ENCODE measurements at regions not wholly inside any gene's neighbourhood (a gene's known extent, or its start where the extent isn't known, plus 50 kb on each side); places are given as distances from the start of the nearest gene placed in this dataset.
"Not testable (repeated sequence)": the region's sequence is repeated elsewhere in the genome, so short reads cannot be mapped to it uniquely, and the experiment has no call there.

DNA sequence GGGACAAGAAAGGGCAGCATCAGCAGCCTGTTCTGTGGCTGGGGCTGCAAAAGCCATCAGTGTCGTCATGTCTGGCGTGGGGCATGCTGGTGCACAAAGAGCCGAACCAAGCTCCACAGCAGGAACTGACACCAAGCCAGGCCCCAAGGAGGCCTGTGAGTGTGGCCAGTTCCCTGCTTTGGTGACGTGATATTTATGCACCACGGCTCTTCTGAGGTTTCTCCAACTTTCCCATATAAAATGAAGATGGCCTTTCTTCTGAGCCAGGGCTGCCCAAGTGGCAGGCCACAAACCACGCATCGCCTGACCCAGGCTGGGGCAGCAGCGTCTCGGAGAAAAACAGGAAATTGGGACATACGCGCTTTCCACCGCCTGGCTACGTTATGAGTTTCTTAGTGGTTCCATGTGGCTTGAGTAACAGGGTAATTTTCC is 109.9 kb downstream of the RIN2 start:
- DNase-seq (ENCODE audit: extremely low read depth, low read depth): no peak

DNA sequence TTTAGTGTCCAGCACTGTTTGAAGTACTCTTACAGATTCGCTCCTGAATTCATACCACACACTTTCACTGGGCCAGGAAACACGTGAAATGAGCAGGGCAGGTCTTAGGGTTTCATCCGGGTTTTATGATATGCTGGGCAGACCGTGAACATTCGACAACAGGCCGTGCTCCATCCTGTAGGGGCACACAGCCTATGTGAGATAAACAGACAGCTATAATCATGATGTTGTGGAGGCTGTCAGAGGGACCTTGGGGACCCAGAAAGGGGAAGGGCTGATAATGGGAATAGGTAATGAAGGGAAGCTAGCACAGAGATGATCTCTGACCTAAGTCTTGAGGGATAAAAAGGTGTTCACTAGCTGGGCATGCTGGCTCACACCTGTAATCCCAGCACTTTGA is 110.4 kb downstream of the RIN2 start:
- no peak for DNase-seq (ENCODE audit: extremely low read depth, low read depth)

DNA sequence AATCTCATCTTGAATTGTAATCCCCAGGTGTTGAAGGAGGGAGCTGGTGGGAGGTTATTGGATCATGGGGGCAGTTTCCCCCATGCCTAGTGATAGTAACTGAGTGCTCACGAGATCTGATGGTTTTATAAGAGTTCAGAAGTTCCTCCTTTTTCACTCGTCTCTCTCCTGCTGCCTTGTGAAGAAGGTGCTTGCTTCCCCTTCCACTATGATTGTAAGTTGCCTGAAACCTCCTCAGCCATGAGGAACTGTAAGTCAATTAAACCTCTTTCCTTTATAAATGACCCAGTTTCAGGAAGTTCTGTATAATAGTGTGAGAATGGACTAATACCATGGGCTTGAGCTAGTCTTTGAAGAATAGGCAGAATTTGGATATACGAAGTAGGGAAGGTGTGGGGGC is 113.9 kb downstream of the RIN2 start:
- no peak for DNase-seq (ENCODE audit: extremely low read depth, low read depth)

DNA sequence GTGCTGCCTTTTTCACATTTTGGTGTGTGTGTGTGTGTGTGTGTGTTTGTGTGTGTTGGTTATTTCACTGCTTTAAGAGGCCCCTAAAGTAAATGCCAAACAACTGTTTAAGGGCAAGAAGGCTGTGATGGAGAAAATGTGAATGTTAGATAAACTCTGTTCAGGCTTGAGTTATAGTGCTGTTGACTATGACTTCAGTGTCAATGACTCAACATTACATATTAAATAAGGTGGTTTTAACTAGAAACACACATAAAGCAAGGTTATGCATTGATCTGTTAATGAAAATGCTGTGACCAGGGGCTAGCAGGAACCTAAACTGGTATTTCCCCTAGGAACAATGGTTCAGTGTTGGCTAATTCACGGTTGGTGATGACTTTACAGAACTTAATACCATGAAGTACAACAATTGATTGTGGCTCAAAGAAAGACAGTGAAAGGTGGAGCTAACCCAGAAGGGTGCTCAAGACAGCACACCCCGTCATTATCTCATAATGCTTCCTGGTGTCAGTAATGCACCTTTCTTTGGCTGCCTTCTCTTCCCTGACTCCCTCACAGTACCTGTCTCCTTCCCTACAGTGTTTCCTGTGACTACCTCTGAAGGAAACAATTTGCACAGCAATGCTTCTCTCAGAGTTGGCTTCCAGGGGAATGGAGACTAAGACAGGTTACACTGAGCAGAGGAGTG is 116.1 kb downstream of the RIN2 start:
- DNase-seq (ENCODE audit: extremely low read depth, low read depth): no peak

DNA sequence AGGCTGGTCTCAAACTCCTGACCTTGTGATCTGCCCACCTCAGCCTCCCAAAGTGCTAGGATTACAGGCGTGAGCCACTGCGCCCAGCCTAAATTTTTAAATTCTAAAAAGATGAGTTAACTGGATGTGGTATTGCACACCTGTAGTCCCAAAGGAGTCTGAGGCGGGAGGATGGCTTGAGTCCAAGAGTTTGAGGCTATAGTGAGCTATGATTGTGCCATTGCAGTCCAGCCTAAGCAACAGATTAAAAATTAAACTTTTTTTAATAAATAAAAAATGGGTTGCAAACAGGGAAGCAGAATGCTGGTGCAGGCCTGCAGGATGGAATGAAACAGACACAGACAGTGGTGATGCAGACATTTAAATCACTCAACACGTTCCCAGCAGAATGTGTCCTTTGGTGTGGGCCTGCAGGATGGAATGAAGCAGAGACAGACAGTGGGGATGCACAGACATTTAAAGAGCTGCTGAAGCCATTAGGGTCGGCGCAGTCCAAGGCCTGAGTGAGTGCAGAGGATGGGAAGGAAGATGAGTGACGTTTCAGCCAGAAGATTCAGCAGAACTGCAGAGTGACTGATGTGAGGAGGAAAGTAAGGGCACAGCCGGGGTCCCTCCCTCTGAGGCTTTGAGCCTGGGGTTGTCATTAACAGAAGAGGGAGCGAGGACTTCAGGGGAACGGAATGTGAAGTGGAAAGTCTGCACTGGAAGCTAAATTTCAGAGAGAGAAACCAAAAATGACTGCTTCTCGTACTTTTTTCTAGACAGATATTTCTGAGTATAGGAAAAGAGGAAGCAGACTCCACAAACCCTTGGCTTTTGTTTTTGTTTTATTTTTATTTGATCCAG is 117.5 kb downstream of the RIN2 start:
- DNase-seq (ENCODE audit: extremely low read depth, low read depth): no peak

DNA sequence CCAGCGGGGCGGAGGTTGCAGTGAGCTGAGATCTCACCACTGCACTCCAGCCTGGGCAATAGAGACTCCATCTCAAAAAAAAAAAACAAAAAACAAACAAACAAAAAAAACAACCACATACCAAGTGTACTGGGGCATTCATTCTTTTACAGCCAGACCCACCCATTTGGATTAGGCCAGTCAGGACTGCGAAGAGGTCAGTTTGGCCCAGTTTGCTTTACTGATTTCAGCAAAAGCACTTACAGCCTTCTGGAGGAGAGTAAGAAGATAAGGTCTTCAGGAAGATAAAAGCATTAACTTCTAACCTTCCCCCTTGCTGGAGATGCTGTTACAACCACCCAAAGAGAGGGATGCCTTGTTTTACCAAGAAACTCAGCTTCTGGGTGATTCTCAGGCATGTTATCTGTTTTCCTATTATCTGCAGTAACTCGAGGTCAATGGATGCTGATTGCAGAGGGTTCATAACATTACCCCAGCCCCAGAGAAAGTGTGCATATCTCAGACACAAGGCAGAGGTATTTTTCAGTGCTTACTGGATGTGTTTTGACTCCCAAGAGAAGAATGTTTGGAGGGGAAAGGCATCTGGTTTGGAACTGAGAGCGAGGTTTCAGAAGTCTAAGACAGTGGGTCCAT is 118.9 kb downstream of the RIN2 start:
- no peak for DNase-seq (ENCODE audit: extremely low read depth, low read depth)

DNA sequence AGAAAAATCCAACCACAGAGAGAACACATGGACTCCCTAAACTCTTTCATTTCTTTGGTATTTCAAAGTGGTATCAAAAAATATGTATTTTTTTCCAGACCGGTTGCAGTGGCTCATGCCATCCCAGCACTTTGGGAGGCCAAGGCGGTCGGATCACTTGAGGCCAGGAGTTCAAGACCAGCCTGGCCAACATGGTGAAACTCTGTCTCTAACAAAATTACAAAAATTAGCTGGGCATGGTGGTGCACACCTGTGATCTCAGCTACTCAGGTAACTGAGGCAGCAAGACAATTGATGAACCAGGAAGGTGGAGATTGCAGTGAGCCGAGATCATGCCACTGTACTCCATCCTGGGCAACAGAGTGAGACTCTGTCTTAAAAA is 121.8 kb downstream of the RIN2 start:
- DNase-seq (ENCODE audit: extremely low read depth, low read depth): not testable (repeated sequence)

DNA sequence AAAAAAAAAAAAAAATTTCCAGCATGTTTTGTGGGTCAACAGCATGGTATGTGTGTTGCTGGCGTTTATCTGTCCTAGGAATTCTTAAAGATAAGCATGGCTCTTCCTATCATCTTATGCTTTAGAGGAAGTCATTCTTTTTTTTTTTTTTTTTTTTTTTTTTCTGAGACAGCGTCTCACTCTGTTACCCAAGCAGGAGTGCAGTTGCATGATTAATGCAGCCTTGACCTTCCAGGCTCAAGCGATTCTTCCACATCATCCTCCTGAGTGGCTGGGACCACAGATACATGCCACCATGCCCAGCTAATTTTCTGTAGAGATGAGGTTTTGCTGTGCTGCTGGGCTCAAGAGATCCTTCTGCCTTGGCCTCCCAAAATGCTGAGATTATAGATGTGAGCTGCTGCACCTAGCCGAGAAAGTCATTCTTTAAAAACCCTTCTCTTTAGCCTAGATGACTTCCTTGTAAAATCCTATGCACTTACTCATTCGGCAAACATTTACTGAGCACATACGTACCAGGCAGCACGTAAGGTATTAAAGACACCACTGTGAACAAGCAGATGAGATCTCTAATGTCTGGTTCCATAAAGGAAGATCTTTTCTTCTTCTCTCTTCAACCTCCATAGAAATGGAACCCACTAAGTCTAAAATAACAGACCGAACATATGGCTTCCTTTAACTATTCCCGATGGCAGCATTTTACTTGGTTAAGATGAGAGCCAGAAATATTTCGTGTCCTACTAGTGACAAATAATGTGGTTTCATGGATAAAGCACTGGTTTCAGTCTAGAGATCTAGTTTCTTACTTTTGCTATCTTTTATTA is 122.4 kb downstream of the RIN2 start:
- DNase-seq (ENCODE audit: extremely low read depth, low read depth): peak; percentile 68

DNA sequence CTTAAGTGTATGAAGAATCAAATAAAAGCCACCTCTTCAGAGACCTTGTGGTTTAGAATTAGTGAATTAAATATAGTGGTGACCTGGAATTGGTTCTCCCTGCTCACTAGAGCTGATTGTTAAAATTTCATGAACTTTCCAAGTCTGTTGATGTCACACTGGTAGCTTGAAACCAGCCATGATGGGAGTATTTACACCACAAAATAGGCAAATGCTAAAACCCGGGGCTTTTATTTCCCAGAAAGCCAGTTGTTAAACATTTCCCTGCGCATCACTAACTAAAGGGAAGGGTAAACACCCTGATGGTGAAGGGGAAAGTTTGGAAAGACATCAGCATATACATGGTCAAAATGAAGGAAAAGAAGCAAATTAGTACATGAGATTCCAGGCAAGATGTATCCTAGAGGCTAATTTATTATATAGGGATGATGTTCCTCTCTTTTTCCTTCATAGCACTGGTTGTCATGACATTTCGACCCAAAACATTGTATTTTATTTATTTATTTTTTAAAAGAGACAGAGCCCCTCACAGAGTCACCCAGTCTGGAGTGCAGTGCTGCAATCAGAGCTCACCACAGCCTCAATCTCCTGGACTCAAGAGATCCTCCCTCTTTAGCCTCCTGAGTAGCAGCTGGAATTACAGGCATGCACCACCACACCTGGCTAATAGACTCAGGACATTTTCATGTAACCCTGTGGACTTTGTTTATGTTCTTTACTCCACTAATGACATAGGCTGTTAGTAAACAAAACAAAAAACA is 123.2 kb downstream of the RIN2 start:
- DNase-seq (ENCODE audit: extremely low read depth, low read depth): no peak

DNA sequence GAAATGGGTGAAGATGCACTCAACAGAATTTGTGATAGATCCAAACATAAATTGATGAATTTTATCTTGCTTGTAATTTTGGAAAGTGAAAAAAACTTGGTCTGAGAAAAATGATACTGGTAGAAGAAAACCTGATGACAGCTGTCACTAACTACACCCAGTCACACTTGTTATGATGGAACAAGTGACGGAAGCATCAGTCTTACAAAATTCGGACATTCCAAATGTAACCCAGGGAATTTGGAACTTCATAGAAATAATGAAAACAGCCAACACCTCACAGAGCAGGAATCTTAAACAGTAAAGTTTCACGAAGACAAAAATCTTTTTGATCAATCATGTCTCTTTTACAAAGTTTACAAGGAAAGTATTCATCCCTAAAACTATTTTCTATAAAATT is 123.9 kb downstream of the RIN2 start:
- no peak for DNase-seq (ENCODE audit: extremely low read depth, low read depth)

DNA sequence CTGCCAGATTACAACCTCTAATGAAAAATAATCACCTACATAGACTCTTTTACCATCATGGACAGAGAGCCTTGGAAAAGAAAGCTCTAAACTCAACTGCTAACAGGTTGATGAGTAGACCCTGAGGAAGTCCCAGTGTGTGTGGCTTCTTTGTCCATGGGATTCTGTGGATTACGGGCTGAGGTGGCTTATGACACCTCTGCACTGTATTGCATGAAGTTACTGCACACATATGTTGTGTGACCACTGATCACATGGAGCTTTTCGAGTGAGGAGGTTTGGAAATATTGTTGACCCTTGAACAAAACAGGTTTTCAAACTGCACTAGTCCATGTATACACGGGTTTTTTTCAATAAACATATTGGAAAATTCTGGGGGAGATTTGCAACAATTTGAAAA is 124.4 kb downstream of the RIN2 start:
- no peak for DNase-seq (ENCODE audit: extremely low read depth, low read depth)

DNA sequence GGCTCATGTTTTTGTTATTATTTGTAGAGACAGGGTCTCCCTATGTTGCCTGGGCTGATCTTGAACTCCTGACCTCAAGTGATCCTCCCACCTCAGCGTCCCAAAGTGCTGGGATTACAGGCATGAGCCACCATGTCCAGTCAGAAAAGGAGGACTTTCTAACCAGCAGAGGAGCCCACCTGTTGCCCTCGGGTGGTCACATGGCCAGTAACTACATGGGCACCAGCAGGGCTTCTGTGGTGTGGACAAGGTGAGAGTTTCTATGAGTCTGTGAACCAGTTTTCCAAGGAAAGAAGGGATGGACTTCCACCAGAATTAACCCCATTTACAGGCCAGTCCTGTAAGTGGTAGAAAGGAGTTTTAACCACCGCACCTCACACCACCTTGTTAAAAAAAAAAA is 125.4 kb downstream of the RIN2 start:
- no peak for DNase-seq (ENCODE audit: extremely low read depth, low read depth)

DNA sequence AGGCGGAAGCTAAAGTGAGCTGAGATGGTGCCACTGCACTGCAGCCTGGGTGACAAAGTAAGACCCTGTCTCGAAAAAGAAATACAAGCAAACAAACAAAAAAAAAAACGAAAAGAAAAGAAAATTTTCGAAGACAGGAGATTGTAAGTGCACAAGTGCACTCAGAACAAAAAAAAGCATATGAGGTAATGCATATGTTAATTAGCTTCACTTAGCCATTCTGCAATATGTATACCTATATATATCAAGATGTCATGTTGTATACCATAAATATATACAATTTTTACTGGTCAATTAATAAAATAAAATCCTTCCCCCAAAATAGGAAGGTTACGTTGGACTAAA is 127.5 kb downstream of the RIN2 start:
- DNase-seq (ENCODE audit: extremely low read depth, low read depth): no peak

DNA sequence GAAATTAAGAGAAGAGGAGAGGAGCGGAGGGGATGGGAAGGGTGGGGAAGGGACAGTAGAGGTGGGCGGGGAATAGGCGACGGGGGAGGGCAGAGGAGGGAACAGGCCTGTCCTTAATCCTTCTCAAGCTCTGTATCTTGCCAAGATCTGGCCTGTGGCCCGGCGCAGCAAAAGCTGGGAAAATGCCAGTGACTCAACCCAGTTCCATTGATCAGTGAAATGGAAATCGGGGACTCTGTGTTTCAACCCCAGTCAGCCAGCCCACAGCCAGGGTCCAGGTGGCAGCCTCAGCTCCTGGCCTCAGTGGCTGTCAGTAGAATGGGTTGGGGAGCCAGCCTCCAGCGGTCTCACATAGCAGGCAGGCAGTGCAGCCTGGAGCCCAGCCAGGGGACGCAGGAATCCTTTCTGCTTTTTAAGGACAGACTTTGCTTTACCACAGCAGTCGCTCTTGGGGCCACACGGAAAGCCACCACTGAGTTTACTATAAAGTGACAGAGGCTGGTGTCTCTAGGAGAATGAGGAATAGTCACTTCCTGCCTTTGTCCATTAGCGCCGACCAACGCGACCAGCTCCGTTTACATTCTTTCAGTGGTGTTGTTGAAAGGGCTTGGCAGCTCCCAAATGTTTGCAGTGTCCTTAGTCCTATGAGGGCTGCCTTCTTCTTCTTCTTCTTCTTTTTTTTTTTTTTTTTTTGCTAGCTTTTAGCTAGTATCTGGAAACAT is 128.0 kb downstream of the RIN2 start:
- no peak for DNase-seq (ENCODE audit: extremely low read depth, low read depth)

DNA sequence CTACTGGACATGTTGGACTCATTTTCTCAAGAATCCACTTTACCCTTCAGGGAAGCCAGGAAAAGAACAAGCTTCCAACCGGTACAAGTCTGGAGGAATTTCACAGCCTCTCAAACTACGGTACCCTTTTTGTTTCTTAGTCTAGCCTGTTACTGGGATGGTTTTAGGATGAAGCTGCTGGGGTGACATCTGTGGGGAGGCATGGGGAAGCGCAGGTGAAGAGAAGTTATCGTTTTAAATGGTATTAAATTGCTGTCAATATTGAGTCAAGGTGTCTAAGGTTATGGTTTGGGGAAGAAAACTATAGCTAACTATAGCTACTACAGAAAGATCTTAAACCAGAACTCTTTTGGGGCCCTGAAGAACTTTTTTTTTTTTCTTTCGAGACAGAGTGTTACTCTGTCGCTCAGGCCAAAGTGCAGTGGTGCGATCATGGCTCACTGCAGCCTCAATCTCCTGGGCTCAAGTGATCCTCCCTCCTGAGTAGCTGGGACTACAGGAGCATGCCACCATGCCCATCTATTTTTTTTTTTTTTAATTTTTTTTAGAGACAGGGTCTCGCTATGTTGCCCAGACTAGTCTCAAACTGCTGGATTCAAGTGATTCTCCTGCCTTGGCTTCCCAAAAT is 128.7 kb downstream of the RIN2 start:
- no peak for DNase-seq (ENCODE audit: extremely low read depth, low read depth)

DNA sequence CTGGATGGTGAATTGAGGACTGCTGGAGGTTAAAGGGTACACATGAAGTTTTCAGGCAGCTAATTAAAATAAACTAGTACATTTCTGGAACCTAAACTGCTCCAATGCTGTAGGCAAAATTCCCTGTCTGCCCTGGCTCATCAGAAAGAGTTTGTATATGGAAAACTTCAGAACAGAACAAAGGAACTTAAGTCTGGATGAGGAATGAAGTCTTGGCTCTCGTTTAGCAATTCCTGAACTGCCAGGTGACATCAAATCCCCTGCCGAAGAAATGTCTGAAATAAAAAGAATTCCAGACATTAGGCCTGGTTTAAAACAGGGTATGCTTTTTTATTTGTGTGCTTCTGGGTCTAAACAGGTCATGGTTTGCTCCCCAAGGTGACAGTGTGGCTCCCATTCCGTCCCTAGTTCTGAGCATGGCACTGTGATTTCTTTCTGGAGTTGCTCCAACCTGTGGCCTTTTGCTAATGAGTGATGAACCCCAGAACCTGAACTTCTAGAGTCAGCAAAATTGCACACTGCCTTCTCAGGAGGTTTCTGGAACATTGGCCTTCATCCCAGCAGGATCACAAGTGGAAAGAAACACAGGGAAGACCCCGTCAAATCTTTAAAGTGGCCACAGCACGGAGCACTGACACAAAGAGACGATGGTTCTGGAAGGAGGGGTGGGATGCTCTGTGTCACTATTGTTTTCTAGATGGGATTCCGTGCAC is 129.4 kb upstream of the NAA20 start:
- DNase-seq (ENCODE audit: extremely low read depth, low read depth): no peak

DNA sequence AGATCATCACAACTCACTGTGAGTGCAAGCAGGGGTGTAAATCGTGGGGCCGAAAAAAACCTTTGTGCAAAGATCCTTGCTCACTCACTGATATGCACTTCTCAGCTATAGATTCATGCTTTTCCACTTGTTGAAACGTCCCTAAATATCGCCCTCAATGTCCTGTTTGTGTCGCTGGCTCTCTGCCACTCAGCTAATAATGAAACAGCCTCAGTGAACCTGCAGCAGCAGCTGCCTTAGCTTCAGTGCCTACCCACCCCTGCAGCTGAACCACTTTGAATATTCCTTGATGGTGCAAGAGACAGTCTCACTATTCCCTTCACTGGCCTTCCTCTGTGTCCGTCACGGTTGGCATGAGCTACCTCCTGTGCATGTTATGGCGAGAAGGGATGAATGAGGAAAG is 128.9 kb upstream of the NAA20 start:
- no peak for DNase-seq (ENCODE audit: extremely low read depth, low read depth)
